ENCODE measurements at regions not wholly inside any gene's neighbourhood (a gene's known extent, or its start where the extent isn't known, plus 50 kb on each side); places are given as distances from the start of the nearest gene placed in this dataset.
A peak's percentile ranks its signal among the peaks of the same experiment; 100 is the strongest.
"Not testable (repeated sequence)": the region's sequence is repeated elsewhere in the genome, so short reads cannot be mapped to it uniquely, and the experiment has no call there.

- TF ChIP-seq PATZ1 (CRISPR knock-in tag; IDR thresholded peaks at IDR 0.05; ENCODE audit: borderline replicate concordance) (no peak), ZNF70 (CRISPR knock-in tag; IDR thresholded peaks at IDR 0.05) (no peak), ARNTL (CRISPR knock-in tag; IDR thresholded peaks at IDR 0.05; ENCODE audit: borderline replicate concordance, low read depth) (no peak), ISL1 (CRISPR knock-in tag; IDR thresholded peaks at IDR 0.05) (peak; percentile 41)
- ATAC-seq = no peak
Observed at GRCh38 chr5:165039748-165040147, 1534.3 kb downstream of the MAT2B start.

- not testable (repeated sequence) for ATAC-seq
Observed at GRCh38 chr5:165045941-165046340, 1540.5 kb downstream of the MAT2B start.

- TF ChIP-seq PPARA (CRISPR knock-in tag; IDR thresholded peaks at IDR 0.05; ENCODE audit: borderline replicate concordance) (no peak), CSRNP3 (CRISPR knock-in tag; IDR thresholded peaks at IDR 0.05) (no peak), ISL1 (CRISPR knock-in tag; IDR thresholded peaks at IDR 0.05) (no peak), ZNF8 (CRISPR knock-in tag; IDR thresholded peaks at IDR 0.05) (no peak), TCF4 (CRISPR knock-in tag; IDR thresholded peaks at IDR 0.05; ENCODE audit: borderline replicate concordance) (no peak), CREB5 (CRISPR knock-in tag; IDR thresholded peaks at IDR 0.05; ENCODE audit: low read depth) (no peak), CSDC2 (CRISPR knock-in tag; IDR thresholded peaks at IDR 0.05) (no peak), RARB (CRISPR knock-in tag; IDR thresholded peaks at IDR 0.05) (no peak)
- ATAC-seq = no peak
Observed at GRCh38 chr5:165055476-165055875, 1550.1 kb downstream of the MAT2B start.

GRCh38 chr5:165057145-165057544, 1551.7 kb downstream of the MAT2B start:
- ATAC-seq = no peak

More at GRCh38 chr5:165057145-165057544, 1551.7 kb downstream of the MAT2B start:
- TF ChIP-seq CSDC2 (CRISPR knock-in tag; IDR thresholded peaks at IDR 0.05) (no peak), PPARA (CRISPR knock-in tag; IDR thresholded peaks at IDR 0.05; ENCODE audit: borderline replicate concordance) (no peak), OSR1 (CRISPR knock-in tag; IDR thresholded peaks at IDR 0.05) (no peak), SNAI2 (CRISPR knock-in tag; IDR thresholded peaks at IDR 0.05) (no peak), ZNF8 (CRISPR knock-in tag; IDR thresholded peaks at IDR 0.05) (no peak), TSHZ2 (CRISPR knock-in tag; IDR thresholded peaks at IDR 0.05) (no peak), ARNTL (CRISPR knock-in tag; IDR thresholded peaks at IDR 0.05; ENCODE audit: borderline replicate concordance, low read depth) (no peak), ESRRG (CRISPR knock-in tag; IDR thresholded peaks at IDR 0.05) (no peak), ZNF565 (CRISPR knock-in tag; conservative IDR thresholded peaks at IDR 0.05; ENCODE audit: low read depth) (no peak), BACH2 (CRISPR knock-in tag; IDR thresholded peaks at IDR 0.05; ENCODE audit: borderline replicate concordance) (no peak), CREB5 (CRISPR knock-in tag; IDR thresholded peaks at IDR 0.05; ENCODE audit: low read depth) (no peak), GLIS3 (CRISPR knock-in tag; IDR thresholded peaks at IDR 0.05) (no peak)

All from SK-N-SH treated with all-trans-retinoic acid at 6 μM for 48 hours (cell line).